Head of caudate nucleus (tissue), 42 donors: ENCODE measurements at regions not wholly inside any gene's neighbourhood (a gene's known extent, or its start where the extent isn't known, plus 50 kb on each side); places are given as distances from the start of the nearest gene placed in this dataset.
"Not testable (repeated sequence)": the region's sequence is repeated elsewhere in the genome, so short reads cannot be mapped to it uniquely, and the experiment has no call there.

Experiments used
- DNase-seq, 42 donors: peaks; one replicate each; pipeline versions ENCODE4 v3.0.0 to v3.0.0-alpha.2; 2020 to 2021; ENCODE audit warnings: mixed read lengths in 7 of 42
- intact Hi-C: fragments of 100-400 bp; cut with DNase I; formaldehyde crosslinking; loops from one replicate; pipeline ENCODE4 v1.15.0; 2022

GRCh38 chr7:58085444-58085843 is 635.5 kb downstream of the ZNF716 start:
- intact Hi-C loops, DNase-seq: not testable (repeated sequence)

- DNase-seq = peak in 1 of 42 donors; percentile 1
- intact Hi-C loops = no loop called here
Observed at GRCh38 chr7:58086461-58086860, 636.5 kb downstream of the ZNF716 start.

GRCh38 chr7:58086871-58087535 is 637.0 kb downstream of the ZNF716 start:
- intact Hi-C loops = no loop called here
- DNase-seq = peak in 2 of 42 donors; percentile 1 to 10

- peak in 3 of 42 donors; percentile 0 to 14 (median 12) for DNase-seq
- intact Hi-C loops = no loop called here
Observed at GRCh38 chr7:58087536-58088190, 637.7 kb downstream of the ZNF716 start.

GRCh38 chr7:58088191-58088560 is 638.2 kb downstream of the ZNF716 start:
- DNase-seq = peak in 1 of 42 donors; percentile 0
- intact Hi-C loops = not testable (repeated sequence)

- DNase-seq, intact Hi-C loops: not testable (repeated sequence)
Observed at GRCh38 chr7:58091063-58091462, 641.1 kb downstream of the ZNF716 start.
